22Rv1 (cell line): ENCODE measurements at regions not wholly inside any gene's neighbourhood (a gene's known extent, or its start where the extent isn't known, plus 50 kb on each side); places are given as distances from the start of the nearest gene placed in this dataset.

Experiments used
- H3K27ac ChIP-seq: fragments of 450-650 bp; 2 replicates; pipeline ENCODE4 v1.5.1; 2017
- CTCF ChIP-seq: fragments of 450-650 bp; IDR thresholded peaks from 2 replicates; pipeline ENCODE4 v1.5.1; 2017; ENCODE audit warnings: mild to moderate bottlenecking
- ZFX ChIP-seq: fragments of 450-650 bp; IDR thresholded peaks from 2 replicates; pipeline ENCODE4 v1.6.1; 2017; ENCODE audit warnings: antibody characterized with exemption, borderline replicate concordance

DNA sequence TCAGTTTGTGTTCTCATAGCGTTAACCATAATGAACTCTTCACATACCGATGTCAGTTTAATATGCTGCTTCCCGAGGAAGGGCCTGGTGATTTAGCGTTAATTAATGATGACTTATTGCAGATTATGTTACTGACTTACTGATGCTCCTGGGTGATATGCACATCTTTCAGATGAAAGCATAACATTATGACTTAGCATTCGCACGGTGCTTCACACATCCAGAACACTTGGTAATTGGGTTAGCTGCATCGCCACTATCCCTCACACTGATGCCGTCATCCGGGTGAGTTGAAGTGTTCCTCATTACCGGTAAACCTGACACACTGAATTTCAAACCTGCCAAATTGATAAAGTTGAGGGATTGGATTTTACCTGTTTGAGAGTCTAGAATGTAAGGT, 239.0 kb upstream of the PODXL start:
- H3K27ac ChIP-seq: no peak overlapping the region
- TF ChIP-seq ZFX (no peak), CTCF (no peak)

DNA sequence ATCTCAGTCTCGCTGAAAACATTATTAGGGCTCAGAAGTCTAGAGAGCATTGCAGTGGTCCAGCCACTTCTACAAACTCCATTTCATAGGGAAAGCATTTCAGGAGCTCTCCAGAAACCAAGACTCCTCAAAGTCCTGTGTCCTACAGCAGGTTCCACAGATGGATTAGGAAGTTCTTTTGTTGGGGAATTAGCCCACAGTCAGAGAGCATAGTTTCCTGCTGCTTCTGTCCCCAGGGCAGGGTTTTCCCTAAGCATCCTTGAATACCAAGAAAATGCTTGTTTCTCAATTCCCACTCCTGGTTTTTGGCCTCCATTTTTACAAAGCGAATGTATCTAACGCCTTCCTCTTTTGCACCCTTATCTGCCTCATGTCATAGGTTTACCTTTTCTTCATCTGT, 235.9 kb upstream of the PODXL start:
- TF ChIP-seq CTCF (no peak), ZFX (no peak)
- H3K27ac ChIP-seq: no peak overlapping the region

GRCh38 chr7:131787101-131787500, 230.7 kb upstream of the PODXL start:
- no peak for TF ChIP-seq ZFX
- no peak for TF ChIP-seq CTCF
- H3K27ac ChIP-seq: no peak overlapping the region

- TF ChIP-seq CTCF: no peak
- no peak overlapping the region for H3K27ac ChIP-seq
Measured at GRCh38 chr7:131786204-131786603, 229.8 kb upstream of the PODXL start.

- no peak overlapping the region for H3K27ac ChIP-seq
- TF ChIP-seq CTCF (no peak), ZFX (no peak)
Measured at GRCh38 chr7:131778601-131779000, 222.2 kb upstream of the PODXL start.

DNA sequence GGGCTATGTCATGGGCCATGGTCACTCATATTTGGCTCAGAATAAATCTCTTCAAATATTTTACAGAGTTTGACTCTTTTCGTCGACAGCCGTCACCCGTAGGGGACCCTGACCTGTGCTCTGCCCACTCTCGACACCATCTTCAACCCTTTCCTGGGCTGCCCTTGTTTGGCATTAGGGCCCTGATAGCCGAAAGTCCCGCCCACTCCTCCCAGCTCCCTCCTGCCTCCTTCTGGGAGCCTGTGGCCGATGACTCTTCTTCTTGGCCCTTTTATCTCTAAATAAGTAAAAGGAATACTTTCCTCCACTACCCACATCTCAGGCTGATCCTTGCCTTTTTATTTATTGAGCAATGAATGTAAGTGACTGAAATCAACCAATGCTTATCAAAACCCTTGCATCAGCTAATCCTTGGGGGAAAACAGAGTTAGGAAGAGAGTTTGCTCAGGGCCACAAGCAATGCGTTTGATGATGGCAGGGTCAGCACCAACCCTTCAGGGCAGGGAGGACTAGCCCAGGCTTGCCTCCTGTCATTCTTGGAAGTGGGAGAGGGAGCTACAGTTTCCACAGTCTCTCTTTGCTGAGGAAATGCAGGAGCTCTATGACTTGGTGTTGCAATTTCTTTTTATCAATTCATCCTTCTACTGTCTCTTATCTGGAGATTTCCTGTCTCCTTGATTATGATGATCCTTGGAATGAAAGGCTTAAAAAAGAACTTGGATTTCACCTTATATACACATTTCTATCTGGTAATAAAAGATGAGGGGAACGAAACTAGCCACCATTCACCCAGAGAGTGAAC, 218.2 kb upstream of the PODXL start:
- TF ChIP-seq ZFX (no peak), CTCF (no peak)
- H3K27ac ChIP-seq: no peak overlapping the region

DNA sequence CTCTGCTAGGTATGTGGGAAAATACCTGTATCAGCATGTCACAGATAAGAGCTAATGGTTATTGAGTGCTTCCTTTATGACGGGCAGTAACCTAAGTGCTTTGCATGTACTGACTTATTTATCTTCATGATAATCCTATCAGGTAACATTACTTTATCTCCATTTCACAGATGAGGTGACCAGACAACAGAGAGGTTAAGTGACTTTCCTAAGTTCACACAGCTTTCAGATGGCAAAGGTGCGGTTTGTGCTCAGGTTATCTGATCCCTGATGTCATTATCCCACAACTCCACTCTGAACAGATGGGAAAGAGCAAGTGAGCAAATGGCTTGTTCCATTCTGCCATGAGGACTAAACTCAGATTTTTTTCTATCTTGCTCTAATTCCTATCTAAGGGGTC, 217.0 kb upstream of the PODXL start:
- no peak overlapping the region for H3K27ac ChIP-seq
- no peak for TF ChIP-seq CTCF
- no peak for TF ChIP-seq ZFX
